Sigmoid colon (tissue), 4 donors: ENCODE measurements at regions not wholly inside any gene's neighbourhood (a gene's known extent, or its start where the extent isn't known, plus 50 kb on each side); places are given as distances from the start of the nearest gene placed in this dataset.

ENCODE experiments used
- EP300 ChIP-seq, 4 donors: sonication (generic); formaldehyde crosslinking; IDR thresholded peaks; one replicate each; pipeline ENCODE4 v1.6.1; 2017; ENCODE audit warnings: antibody characterized with exemption in 4 of 4
- POLR2A ChIP-seq, 2 donors: fragments of 450-650 bp; IDR thresholded peaks; one replicate each; pipeline ENCODE4 v1.6.1; 2016; ENCODE audit warnings: antibody characterized with exemption in 2 of 2, mild to moderate bottlenecking in 2 of 2, moderate library complexity in 2 of 2
- POLR2AphosphoS5 ChIP-seq, 4 donors: sonication (generic); formaldehyde crosslinking; IDR thresholded peaks; one replicate each; pipeline ENCODE4 v1.6.1; 2017; ENCODE audit warnings: antibody characterized with exemption in 4 of 4
- TF ChIP-seq, protein P1 (sequence below), 4 experiments: fragments of 450-650 bp in 3 of 4; fragments of 200-600 bp in 1 of 4; IDR thresholded peaks; one replicate each; pipeline ENCODE4 v1.5.1; 2016 to 2019; ENCODE audit warnings: antibody characterized with exemption in 4 of 4, mild to moderate bottlenecking in 3 of 4, moderate library complexity in 2 of 4

DNA sequence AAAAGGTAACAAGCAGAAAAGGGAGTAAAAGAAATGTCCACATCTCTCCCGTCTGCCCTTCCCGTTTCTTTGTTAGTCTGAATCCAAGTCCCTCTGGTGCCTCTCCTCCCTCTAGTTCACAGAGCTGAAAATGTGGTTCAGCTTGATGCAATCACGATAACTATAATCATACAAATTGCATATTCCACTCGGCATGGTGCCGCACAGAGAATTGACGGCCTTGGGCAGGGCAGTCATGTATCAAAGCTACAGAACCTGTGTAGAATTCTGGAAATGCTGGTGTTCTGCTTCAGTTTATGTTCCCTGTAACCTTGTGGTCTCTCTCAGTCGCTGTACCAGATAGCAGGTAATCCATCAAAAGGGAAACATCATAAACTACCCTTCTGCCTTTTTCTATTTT is 562.9 kb upstream of the CBLB start:
- TF ChIP-seq, protein P1, sequence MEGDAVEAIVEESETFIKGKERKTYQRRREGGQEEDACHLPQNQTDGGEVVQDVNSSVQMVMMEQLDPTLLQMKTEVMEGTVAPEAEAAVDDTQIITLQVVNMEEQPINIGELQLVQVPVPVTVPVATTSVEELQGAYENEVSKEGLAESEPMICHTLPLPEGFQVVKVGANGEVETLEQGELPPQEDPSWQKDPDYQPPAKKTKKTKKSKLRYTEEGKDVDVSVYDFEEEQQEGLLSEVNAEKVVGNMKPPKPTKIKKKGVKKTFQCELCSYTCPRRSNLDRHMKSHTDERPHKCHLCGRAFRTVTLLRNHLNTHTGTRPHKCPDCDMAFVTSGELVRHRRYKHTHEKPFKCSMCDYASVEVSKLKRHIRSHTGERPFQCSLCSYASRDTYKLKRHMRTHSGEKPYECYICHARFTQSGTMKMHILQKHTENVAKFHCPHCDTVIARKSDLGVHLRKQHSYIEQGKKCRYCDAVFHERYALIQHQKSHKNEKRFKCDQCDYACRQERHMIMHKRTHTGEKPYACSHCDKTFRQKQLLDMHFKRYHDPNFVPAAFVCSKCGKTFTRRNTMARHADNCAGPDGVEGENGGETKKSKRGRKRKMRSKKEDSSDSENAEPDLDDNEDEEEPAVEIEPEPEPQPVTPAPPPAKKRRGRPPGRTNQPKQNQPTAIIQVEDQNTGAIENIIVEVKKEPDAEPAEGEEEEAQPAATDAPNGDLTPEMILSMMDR (IDR thresholded peaks at IDR 0.05): no peak
- no peak for TF ChIP-seq POLR2A (IDR thresholded peaks at IDR 0.05)
- no peak for TF ChIP-seq EP300 (IDR thresholded peaks at IDR 0.05)
- TF ChIP-seq POLR2AphosphoS5 (IDR thresholded peaks at IDR 0.05): no peak
